IPS-18a (cell line): ENCODE measurements at regions not wholly inside any gene's neighbourhood (a gene's known extent, or its start where the extent isn't known, plus 50 kb on each side); places are given as distances from the start of the nearest gene placed in this dataset.

Experiments
- H3K27ac ChIP-seq: one replicate; pipeline ENCODE4 v1.5.1; 2013; ENCODE audit warnings: low read length
- H3K27me3 ChIP-seq: one replicate; pipeline ENCODE4 v1.6.1; 2013; ENCODE audit warnings: mild to moderate bottlenecking, low read length; ENCODE audit not compliant: control insufficient read depth, insufficient read depth
- H3K36me3 ChIP-seq: one replicate; pipeline ENCODE4 v1.6.1; 2013; ENCODE audit warnings: low read depth, low read length; ENCODE audit not compliant: control insufficient read depth
- H3K4me1 ChIP-seq: one replicate; pipeline ENCODE4 v1.6.1; 2013; ENCODE audit warnings: low read depth, low read length; ENCODE audit not compliant: control insufficient read depth
- H3K4me3 ChIP-seq: one replicate; pipeline ENCODE4 v1.5.1; 2013; ENCODE audit warnings: low read length
- H3K9ac ChIP-seq: one replicate; pipeline ENCODE4 v1.6.1; 2013; ENCODE audit warnings: mild to moderate bottlenecking, low read length, moderate library complexity
- H3K9me3 ChIP-seq: one replicate; pipeline ENCODE4 v1.6.1; 2013; ENCODE audit warnings: low read depth, low read length; ENCODE audit not compliant: control insufficient read depth

- H3K4me3 ChIP-seq, result no peak overlapping the region
- no peak overlapping the region for H3K9ac ChIP-seq
- no peaks in the 10 kb centered on the region for H3K4me1 ChIP-seq
- no peaks in the 10 kb centered on the region for H3K27me3 ChIP-seq
- H3K36me3 ChIP-seq, result no peaks in the 10 kb centered on the region
- no peak overlapping the region for H3K27ac ChIP-seq
- H3K9me3 ChIP-seq, result no peaks in the 10 kb centered on the region
Observed at GRCh38 chr11:33944693-33945424, 53.0 kb upstream of the LMO2 start.

GRCh38 chr11:33944345-33944692 lies 52.4 kb upstream of the LMO2 start:
- H3K9ac ChIP-seq, result no peak overlapping the region
- H3K27ac ChIP-seq, result no peak overlapping the region
- H3K36me3 ChIP-seq, result no peaks in the 10 kb centered on the region
- no peaks in the 10 kb centered on the region for H3K27me3 ChIP-seq
- H3K4me3 ChIP-seq, result no peak overlapping the region
- no peaks in the 10 kb centered on the region for H3K9me3 ChIP-seq
- H3K4me1 ChIP-seq, result no peaks in the 10 kb centered on the region

- Histone ChIP-seq H3K4me3 (no peak overlapping the region), H3K4me1 (no peaks in the 10 kb centered on the region), H3K36me3 (no peaks in the 10 kb centered on the region), H3K27ac (no peak overlapping the region), H3K9ac (no peak overlapping the region), H3K9me3 (no peaks in the 10 kb centered on the region), H3K27me3 (no peaks in the 10 kb centered on the region)
Observed at GRCh38 chr11:33942954-33943353, 51.1 kb upstream of the LMO2 start.

- no peaks in the 10 kb centered on the region for H3K4me1 ChIP-seq
- no peak overlapping the region for H3K9ac ChIP-seq
- no peak overlapping the region for H3K27ac ChIP-seq
- no peaks in the 10 kb centered on the region for H3K27me3 ChIP-seq
- H3K36me3 ChIP-seq, result no peaks in the 10 kb centered on the region
- no peak overlapping the region for H3K4me3 ChIP-seq
- H3K9me3 ChIP-seq, result no peaks in the 10 kb centered on the region
Observed at GRCh38 chr11:33941637-33942160, 49.8 kb upstream of the LMO2 start.
